Keratinocyte (primary cell): ENCODE measurements at regions not wholly inside any gene's neighbourhood (a gene's known extent, or its start where the extent isn't known, plus 50 kb on each side); places are given as distances from the start of the nearest gene placed in this dataset.

Source experiments
- DNase-seq: peaks from one replicate; pipeline ENCODE4 v3.0.0-alpha.2; 2011; ENCODE audit warnings: low read depth, missing footprints, low spot score
- FAIRE-seq: peaks from 2 replicates; lab custom pipeline; 2011; peaks lifted over from hg19 to GRCh38; lab: Jason Lieb, UNC
- H2AFZ ChIP-seq: 2 replicates; pipeline ENCODE4 v1.6.0; 2012; ENCODE audit warnings: low read length, control low read depth, inconsistent platforms; ENCODE audit not compliant: control insufficient read depth
- H3K27ac ChIP-seq: 2 replicates; pipeline ENCODE4 v1.5.1; 2011; ENCODE audit warnings: low read length; ENCODE audit not compliant: control insufficient read depth, insufficient read depth
- H3K27me3 ChIP-seq: 3 replicates; pipeline ENCODE4 v1.6.0; 2011; ENCODE audit warnings: low read length; ENCODE audit not compliant: control insufficient read depth, insufficient read depth; ENCODE audit errors: extremely low read depth
- H3K36me3 ChIP-seq, 2 experiments: 2 replicates in 1 of 2; 3 replicates in 1 of 2; pipeline ENCODE4 v1.5.1; 2011; ENCODE audit warnings: low read length in 2 of 2, mild to moderate bottlenecking in 1 of 2; ENCODE audit not compliant: control insufficient read depth in 2 of 2, insufficient read depth in 2 of 2; ENCODE audit errors: extremely low read depth in 1 of 2
- H3K4me1 ChIP-seq: 3 replicates; pipeline ENCODE4 v1.5.1; 2011; ENCODE audit warnings: low read length; ENCODE audit not compliant: control insufficient read depth, insufficient read depth; ENCODE audit errors: extremely low read depth
- H3K4me2 ChIP-seq: 3 replicates; pipeline ENCODE4 v1.6.0; 2011; ENCODE audit warnings: low read depth, low read length; ENCODE audit not compliant: control insufficient read depth, insufficient read depth; ENCODE audit errors: extremely low read depth
- H3K4me3 ChIP-seq, 3 experiments: fragments of 200-600 bp in 1 of 3; sonication (generic) in 1 of 3; 2 replicates in 2 of 3; 3 replicates in 1 of 3; pipeline ENCODE4 v1.5.1; 2011 to 2016; ENCODE audit warnings: low read length in 3 of 3, mild to moderate bottlenecking in 3 of 3, control low read depth in 2 of 3, inconsistent platforms in 1 of 3, low read depth in 1 of 3, mixed read lengths in 1 of 3, mixed run types in 1 of 3, moderate library complexity in 1 of 3; ENCODE audit not compliant: control insufficient read depth in 2 of 3, insufficient read depth in 2 of 3; ENCODE audit errors: extremely low read depth in 1 of 3
- H3K79me2 ChIP-seq: 2 replicates; pipeline ENCODE4 v1.6.0; 2012; ENCODE audit warnings: low read length; ENCODE audit not compliant: control insufficient read depth, insufficient read depth
- H3K9ac ChIP-seq: 3 replicates; pipeline ENCODE4 v1.6.0; 2011; ENCODE audit warnings: low read length; ENCODE audit not compliant: control insufficient read depth, insufficient read depth; ENCODE audit errors: extremely low read depth
- H3K9me1 ChIP-seq: 3 replicates; pipeline ENCODE4 v1.6.0; 2011; ENCODE audit warnings: low read length; ENCODE audit not compliant: control insufficient read depth, insufficient read depth; ENCODE audit errors: extremely low read depth
- H3K9me3 ChIP-seq: 2 replicates; pipeline ENCODE4 v1.5.1; 2012; ENCODE audit warnings: low read depth, low read length; ENCODE audit not compliant: control insufficient read depth
- H4K20me1 ChIP-seq: 3 replicates; pipeline ENCODE4 v1.6.0; 2011; ENCODE audit warnings: low read length; ENCODE audit not compliant: control insufficient read depth, insufficient read depth; ENCODE audit errors: extremely low read depth
- CTCF ChIP-seq, 3 experiments: IDR thresholded peaks in 1 of 3; conservative IDR thresholded peaks in 1 of 3; optimal IDR thresholded peaks in 1 of 3; 2 replicates in 2 of 3; 3 replicates in 1 of 3; pipeline versions ENCODE3 to v1.5.1; 2011; ENCODE audit warnings: low read length in 3 of 3, mild to moderate bottlenecking in 3 of 3, moderate library complexity in 2 of 3, control low read depth in 1 of 3, inconsistent platforms in 1 of 3; ENCODE audit not compliant: insufficient read depth in 2 of 3; ENCODE audit errors: extremely low read depth in 1 of 3
- EZH2 ChIP-seq: IDR thresholded peaks from one replicate; pipeline ENCODE4 v1.6.1; 2012; ENCODE audit warnings: inconsistent platforms, mild to moderate bottlenecking, low read length, moderate library complexity
- dilution Hi-C: fragments of 300-500 bp; cut with MboI; formaldehyde crosslinking; loops from one replicate; pipeline ENCODE4 v1.7.0; 2020; ENCODE audit warnings: low sequenced_read_pairs; ENCODE audit not compliant: extremely low pct_ligation_motif_present

GRCh38 chr13:78370231-78370630, 233.1 kb downstream of the POU4F1 start:
- no peaks in the 10 kb centered on the region for H3K79me2 ChIP-seq
- no peaks in the 10 kb centered on the region for H3K36me3 ChIP-seq
- H3K9me3 ChIP-seq, result no peaks in the 10 kb centered on the region
- H3K9me1 ChIP-seq, result no peaks in the 10 kb centered on the region
- no peak overlapping the region for H3K9ac ChIP-seq
- H3K27me3 ChIP-seq, result no peaks in the 10 kb centered on the region
- no peak overlapping the region for H3K27ac ChIP-seq
- DNase-seq (no peak), FAIRE-seq (no peak)
- H3K4me1 ChIP-seq, result no peaks in the 10 kb centered on the region
- H3K4me3 ChIP-seq, result no peak overlapping the region
- H3K4me2 ChIP-seq, result no peak overlapping the region
- H4K20me1 ChIP-seq, result no peaks in the 10 kb centered on the region
- dilution Hi-C loops, result no loop called here
- H2AFZ ChIP-seq, result no peak overlapping the region
- no peak for TF ChIP-seq CTCF (optimal IDR thresholded peaks at IDR 0.05 in 1 of 3, IDR thresholded peaks at IDR 0.05 in 1 of 3, conservative IDR thresholded peaks at IDR 0.05 in 1 of 3; ENCODE audit: extremely low read depth in 1 of 3, insufficient read depth in 2 of 3, low read length in 3 of 3)
- TF ChIP-seq EZH2, result no peak

DNA sequence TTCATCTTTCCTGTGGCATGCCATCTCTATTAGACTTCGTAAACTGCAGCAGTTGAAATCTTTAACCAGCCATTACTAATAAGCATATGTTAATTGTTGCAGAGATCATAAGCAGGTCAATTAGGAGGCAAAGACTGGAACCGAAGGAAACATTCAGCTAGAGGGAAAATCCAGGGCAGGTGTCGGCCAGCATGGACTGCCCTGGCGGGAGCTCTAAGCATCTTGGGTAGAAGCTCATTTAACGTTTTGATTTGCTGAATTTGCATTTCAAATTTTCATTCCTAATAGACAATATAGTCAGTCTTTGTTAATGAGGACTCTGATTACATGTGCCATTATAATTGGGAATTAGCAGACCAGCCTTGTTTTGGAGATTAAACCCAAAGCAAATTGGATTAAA, 238.6 kb downstream of the POU4F1 start:
- Histone ChIP-seq H3K79me2 (no peaks in the 10 kb centered on the region), H3K4me2 (no peak overlapping the region), H3K27ac (no peak overlapping the region), H2AFZ (no peak overlapping the region), H3K9me1 (no peaks in the 10 kb centered on the region), H3K27me3 (no peaks in the 10 kb centered on the region), H3K4me3 (no peak overlapping the region), H3K9me3 (no peaks in the 10 kb centered on the region), H3K36me3 (no peaks in the 10 kb centered on the region), H3K9ac (no peak overlapping the region), H3K4me1 (no peaks in the 10 kb centered on the region), H4K20me1 (no peaks in the 10 kb centered on the region)
- FAIRE-seq (no peak), DNase-seq (no peak)
- TF ChIP-seq CTCF (optimal IDR thresholded peaks at IDR 0.05 in 1 of 3, IDR thresholded peaks at IDR 0.05 in 1 of 3, conservative IDR thresholded peaks at IDR 0.05 in 1 of 3; ENCODE audit: extremely low read depth in 1 of 3, insufficient read depth in 2 of 3, low read length in 3 of 3) (no peak), EZH2 (no peak)
- dilution Hi-C loops, result no loop called here
